Esophagus squamous epithelium (tissue), 4 donors: ENCODE measurements at regions not wholly inside any gene's neighbourhood (a gene's known extent, or its start where the extent isn't known, plus 50 kb on each side); places are given as distances from the start of the nearest gene placed in this dataset.

Experiments
- CTCF ChIP-seq, 6 experiments: fragments of 450-650 bp in 4 of 6; fragments of 200-600 bp in 2 of 6; sonication (generic) in 2 of 6; IDR thresholded peaks; one replicate each; pipeline ENCODE4 v1.5.1; 2016 to 2019; ENCODE audit warnings: antibody characterized with exemption in 6 of 6, mild to moderate bottlenecking in 4 of 6, moderate library complexity in 4 of 6
- POLR2A ChIP-seq, 4 donors: fragments of 450-650 bp; IDR thresholded peaks; one replicate each; pipeline ENCODE4 v1.6.1; 2017; ENCODE audit warnings: antibody characterized with exemption in 4 of 4, mild to moderate bottlenecking in 4 of 4, moderate library complexity in 3 of 4

- no peak for TF ChIP-seq POLR2A (IDR thresholded peaks at IDR 0.05)
- TF ChIP-seq CTCF (IDR thresholded peaks at IDR 0.05): no peak
Measured at GRCh38 chr3:28140664-28141063, 100.8 kb upstream of the CMC1 start.
